ENCODE measurements at regions not wholly inside any gene's neighbourhood (a gene's known extent, or its start where the extent isn't known, plus 50 kb on each side); places are given as distances from the start of the nearest gene placed in this dataset.

DNA sequence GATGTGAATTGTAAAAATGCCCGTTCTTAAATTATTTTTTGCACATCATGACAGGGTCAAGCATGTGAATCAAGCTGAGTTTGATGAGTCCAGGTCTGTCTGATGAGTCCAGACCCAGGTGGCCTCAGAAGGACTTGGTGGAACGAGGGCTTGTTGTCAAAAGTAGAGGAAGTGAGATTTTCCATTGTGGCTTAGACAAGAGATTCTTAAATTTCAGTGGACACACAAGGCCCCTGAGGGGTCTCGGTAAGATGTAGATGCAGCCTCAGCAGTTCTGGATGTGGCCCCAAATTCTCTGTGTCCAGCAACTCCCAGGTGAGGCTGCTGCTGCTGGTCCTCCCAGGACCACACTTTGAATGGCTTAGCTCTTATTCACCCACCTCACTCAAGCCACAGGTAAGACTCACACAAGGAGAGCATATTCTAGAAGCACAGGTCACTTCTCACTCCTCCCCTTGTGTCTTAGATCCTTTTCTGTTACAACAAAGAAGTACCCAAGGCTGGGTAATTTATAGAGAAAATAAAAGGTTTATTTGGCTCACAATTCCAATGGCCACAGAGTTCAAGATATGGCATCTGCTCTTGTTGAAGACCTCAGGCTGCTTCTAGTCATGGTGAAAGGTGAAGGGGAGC lies 98.8 kb downstream of the GGTLC2 start:
- H3K27ac ChIP-seq (ENCODE audit: insufficient read length, low read depth, low read length): no peak overlapping the region
- H3K4me2 ChIP-seq (ENCODE audit: insufficient read depth, insufficient read length, low read length): no peak overlapping the region
- H3K4me1 Mint-ChIP-seq: peaks cover 4 to 19% of the 10 kb centered on the region in 2 experiments
- peaks cover 98% of the 10 kb centered on the region for H3K27me3 Mint-ChIP-seq (ENCODE audit: low read depth)
- no peak overlapping the region for H2AK5ac ChIP-seq (ENCODE audit: insufficient read length, low read length)
- no peak overlapping the region for H3K18ac ChIP-seq (ENCODE audit: insufficient read length, low read depth, low read length)
- H3K9ac ChIP-seq (ENCODE audit: extremely low read depth, insufficient read length, low read length): no peak overlapping the region
- no peaks in the 10 kb centered on the region; a peak in 1 of 5 replicates for H3K9me3 Mint-ChIP-seq
- no peaks in the 10 kb centered on the region for H3K4me1 ChIP-seq (ENCODE audit: insufficient read depth, low read length)
- no peak overlapping the region for H4K8ac ChIP-seq (replicated peaks; ENCODE audit: insufficient read length, low read depth, low read length)
- no peak overlapping the region for H2BK12ac ChIP-seq (ENCODE audit: insufficient read length, low read depth, low read length)
- H3K79me2 ChIP-seq (ENCODE audit: insufficient read depth, low read length): no peaks in the 10 kb centered on the region
- H3K14ac ChIP-seq (ENCODE audit: insufficient read depth, low read length): no peak overlapping the region
- H3K36me3 Mint-ChIP-seq (ENCODE audit: insufficient read depth in 1 of 3, low read depth in 3 of 3): no peaks in the 10 kb centered on the region
- no peaks in the 10 kb centered on the region for H3K9me3 ChIP-seq (ENCODE audit: control insufficient read depth, low read depth, low read length)
- H2AFZ ChIP-seq (ENCODE audit: low read length): no peak overlapping the region
- H3K27me3 ChIP-seq (ENCODE audit: insufficient read depth, low read length): peaks cover 8% of the 10 kb centered on the region; the same call in 1 of the 2 replicates
- H3K23me2 ChIP-seq (ENCODE audit: insufficient read length, low read depth, low read length, poor library complexity, severe bottlenecking): no peaks in the 10 kb centered on the region
- H3K79me1 ChIP-seq (ENCODE audit: insufficient read depth, low read depth, low read length, poor library complexity, severe bottlenecking): no peaks in the 10 kb centered on the region
- no peak overlapping the region for H3K4ac ChIP-seq (ENCODE audit: low read depth, low read length)
- H3K23ac ChIP-seq (ENCODE audit: insufficient read length, low read depth, low read length): no peak overlapping the region
- no peak overlapping the region for H4K91ac ChIP-seq (ENCODE audit: insufficient read length, low read depth, low read length)
- DNase-seq: no peak
- H3K4me3 Mint-ChIP-seq: no peak overlapping the region
- no peaks in the 10 kb centered on the region for H4K20me1 ChIP-seq (ENCODE audit: control insufficient read depth, insufficient read depth, insufficient read length)
- no peak overlapping the region for H3K56ac ChIP-seq (ENCODE audit: insufficient read length, low read depth, low read length)
- no peak overlapping the region for H3T11ph ChIP-seq (ENCODE audit: low read length)
- H2BK15ac ChIP-seq (ENCODE audit: low read depth, low read length): no peak overlapping the region
- WGBS (ENCODE audit: extremely low coverage, insufficient read length, low lambda C conversion rate): no CpG with 5 or more reads among the region's 3 CpGs
- no peak overlapping the region for H2BK120ac ChIP-seq (ENCODE audit: low read depth, low read length, poor library complexity, severe bottlenecking)
- no peak overlapping the region for H3K27ac Mint-ChIP-seq
- H4K5ac ChIP-seq (ENCODE audit: insufficient read length, low read depth, low read length): no peak overlapping the region
- no peak for TF ChIP-seq CTCF (conservative IDR thresholded peaks at IDR 0.05)
- H2BK5ac ChIP-seq (ENCODE audit: insufficient read length, low read length): no peak overlapping the region
- no peak overlapping the region for H2BK20ac ChIP-seq (ENCODE audit: low read depth, low read length, poor library complexity, severe bottlenecking)
